ENCODE measurements at regions not wholly inside any gene's neighbourhood (a gene's known extent, or its start where the extent isn't known, plus 50 kb on each side); places are given as distances from the start of the nearest gene placed in this dataset.

GRCh38 chr1:30312226-30312625, 411.2 kb downstream of the MATN1 start:
- TF ChIP-seq TSHZ2 (CRISPR knock-in tag; IDR thresholded peaks at IDR 0.05) (no peak), ZFP30 (CRISPR knock-in tag; IDR thresholded peaks at IDR 0.05) (no peak), CREB5 (CRISPR knock-in tag; IDR thresholded peaks at IDR 0.05; ENCODE audit: low read depth) (no peak), ZNF8 (CRISPR knock-in tag; IDR thresholded peaks at IDR 0.05) (no peak), ZNF565 (CRISPR knock-in tag; conservative IDR thresholded peaks at IDR 0.05; ENCODE audit: low read depth) (no peak), OSR1 (CRISPR knock-in tag; IDR thresholded peaks at IDR 0.05) (no peak), SNAI2 (CRISPR knock-in tag; IDR thresholded peaks at IDR 0.05) (no peak), ARNTL (CRISPR knock-in tag; IDR thresholded peaks at IDR 0.05; ENCODE audit: borderline replicate concordance, low read depth) (no peak)
- no peak for ATAC-seq

GRCh38 chr1:30311749-30312148, 411.6 kb downstream of the MATN1 start:
- TF ChIP-seq ZFP3 (CRISPR knock-in tag; IDR thresholded peaks at IDR 0.05) = no peak
- no peak for TF ChIP-seq TSHZ2 (CRISPR knock-in tag; IDR thresholded peaks at IDR 0.05)
- no peak for TF ChIP-seq TOX (CRISPR knock-in tag; IDR thresholded peaks at IDR 0.05; ENCODE audit: borderline replicate concordance)
- no peak for TF ChIP-seq ZFP30 (CRISPR knock-in tag; IDR thresholded peaks at IDR 0.05)
- no peak for TF ChIP-seq ZNF565 (CRISPR knock-in tag; conservative IDR thresholded peaks at IDR 0.05; ENCODE audit: low read depth)
- no peak for TF ChIP-seq GLIS3 (CRISPR knock-in tag; IDR thresholded peaks at IDR 0.05)
- no peak for TF ChIP-seq RARB (CRISPR knock-in tag; IDR thresholded peaks at IDR 0.05)
- no peak for TF ChIP-seq SNAI2 (CRISPR knock-in tag; IDR thresholded peaks at IDR 0.05)
- no peak for TF ChIP-seq CSRNP3 (CRISPR knock-in tag; IDR thresholded peaks at IDR 0.05)
- no peak for TF ChIP-seq POU6F1 (CRISPR knock-in tag; IDR thresholded peaks at IDR 0.05; ENCODE audit: borderline replicate concordance, low read depth)
- TF ChIP-seq ESRRG (CRISPR knock-in tag; IDR thresholded peaks at IDR 0.05) = no peak
- TF ChIP-seq ISL1 (CRISPR knock-in tag; IDR thresholded peaks at IDR 0.05) = no peak
- TF ChIP-seq BACH2 (CRISPR knock-in tag; IDR thresholded peaks at IDR 0.05; ENCODE audit: borderline replicate concordance) = no peak
- no peak for TF ChIP-seq ZC3H10 (CRISPR knock-in tag; IDR thresholded peaks at IDR 0.05)
- TF ChIP-seq ZNF8 (CRISPR knock-in tag; IDR thresholded peaks at IDR 0.05) = no peak
- no peak for TF ChIP-seq TCF4 (CRISPR knock-in tag; IDR thresholded peaks at IDR 0.05; ENCODE audit: borderline replicate concordance)
- ATAC-seq = no peak

GRCh38 chr1:30310966-30311742, 412.2 kb downstream of the MATN1 start:
- no peak for ATAC-seq
- TF ChIP-seq ZFP30 (CRISPR knock-in tag; IDR thresholded peaks at IDR 0.05) (no peak), PPARA (CRISPR knock-in tag; IDR thresholded peaks at IDR 0.05; ENCODE audit: borderline replicate concordance) (no peak), CSRNP3 (CRISPR knock-in tag; IDR thresholded peaks at IDR 0.05) (no peak), ISL1 (CRISPR knock-in tag; IDR thresholded peaks at IDR 0.05) (no peak), GLIS3 (CRISPR knock-in tag; IDR thresholded peaks at IDR 0.05) (no peak), SNAI2 (CRISPR knock-in tag; IDR thresholded peaks at IDR 0.05) (no peak), OSR1 (CRISPR knock-in tag; IDR thresholded peaks at IDR 0.05) (no peak), CSDC2 (CRISPR knock-in tag; IDR thresholded peaks at IDR 0.05) (no peak), ZNF8 (CRISPR knock-in tag; IDR thresholded peaks at IDR 0.05) (no peak), ZNF565 (CRISPR knock-in tag; conservative IDR thresholded peaks at IDR 0.05; ENCODE audit: low read depth) (no peak), ZNF70 (CRISPR knock-in tag; IDR thresholded peaks at IDR 0.05) (no peak), PATZ1 (CRISPR knock-in tag; IDR thresholded peaks at IDR 0.05; ENCODE audit: borderline replicate concordance) (no peak), ARNTL (CRISPR knock-in tag; IDR thresholded peaks at IDR 0.05; ENCODE audit: borderline replicate concordance, low read depth) (no peak), TOX (CRISPR knock-in tag; IDR thresholded peaks at IDR 0.05; ENCODE audit: borderline replicate concordance) (no peak)
